Mucosa of rectum (tissue), 2 donors: ENCODE measurements at regions not wholly inside any gene's neighbourhood (a gene's known extent, or its start where the extent isn't known, plus 50 kb on each side); places are given as distances from the start of the nearest gene placed in this dataset.

Experiments used
- H3K27ac ChIP-seq, 2 donors: one replicate each; pipeline ENCODE4 v1.7.0; 2013; ENCODE audit warnings: inconsistent platforms in 2 of 2, low read depth in 2 of 2, low read length in 2 of 2
- H3K27me3 ChIP-seq, 2 donors: one replicate each; pipeline ENCODE4 v1.7.0; 2013; ENCODE audit warnings: low read length in 2 of 2; ENCODE audit not compliant: control insufficient read depth in 2 of 2, insufficient read depth in 2 of 2
- H3K36me3 ChIP-seq, 2 donors: one replicate each; pipeline ENCODE4 v1.7.0; 2013; ENCODE audit warnings: low read length in 2 of 2; ENCODE audit not compliant: control insufficient read depth in 2 of 2, insufficient read depth in 2 of 2
- H3K4me1 ChIP-seq, 2 donors: one replicate each; pipeline ENCODE4 v1.7.0; 2013; ENCODE audit warnings: low read length in 2 of 2, mild to moderate bottlenecking in 1 of 2; ENCODE audit not compliant: control insufficient read depth in 2 of 2, insufficient read depth in 2 of 2
- H3K4me3 ChIP-seq, 2 donors: one replicate each; pipeline ENCODE4 v1.7.0; 2013; ENCODE audit warnings: low read length in 2 of 2
- H3K9ac ChIP-seq, 2 donors: one replicate each; pipeline ENCODE4 v1.7.0; 2013; ENCODE audit warnings: low read length in 2 of 2, low read depth in 1 of 2, mild to moderate bottlenecking in 1 of 2
- H3K9me3 ChIP-seq, 2 donors: one replicate each; pipeline ENCODE4 v1.7.0; 2013; ENCODE audit warnings: low read length in 2 of 2; ENCODE audit not compliant: control insufficient read depth in 2 of 2
- donor health status: healthy.
- donor health status: Normal muscosa, but diverticular disease.

DNA sequence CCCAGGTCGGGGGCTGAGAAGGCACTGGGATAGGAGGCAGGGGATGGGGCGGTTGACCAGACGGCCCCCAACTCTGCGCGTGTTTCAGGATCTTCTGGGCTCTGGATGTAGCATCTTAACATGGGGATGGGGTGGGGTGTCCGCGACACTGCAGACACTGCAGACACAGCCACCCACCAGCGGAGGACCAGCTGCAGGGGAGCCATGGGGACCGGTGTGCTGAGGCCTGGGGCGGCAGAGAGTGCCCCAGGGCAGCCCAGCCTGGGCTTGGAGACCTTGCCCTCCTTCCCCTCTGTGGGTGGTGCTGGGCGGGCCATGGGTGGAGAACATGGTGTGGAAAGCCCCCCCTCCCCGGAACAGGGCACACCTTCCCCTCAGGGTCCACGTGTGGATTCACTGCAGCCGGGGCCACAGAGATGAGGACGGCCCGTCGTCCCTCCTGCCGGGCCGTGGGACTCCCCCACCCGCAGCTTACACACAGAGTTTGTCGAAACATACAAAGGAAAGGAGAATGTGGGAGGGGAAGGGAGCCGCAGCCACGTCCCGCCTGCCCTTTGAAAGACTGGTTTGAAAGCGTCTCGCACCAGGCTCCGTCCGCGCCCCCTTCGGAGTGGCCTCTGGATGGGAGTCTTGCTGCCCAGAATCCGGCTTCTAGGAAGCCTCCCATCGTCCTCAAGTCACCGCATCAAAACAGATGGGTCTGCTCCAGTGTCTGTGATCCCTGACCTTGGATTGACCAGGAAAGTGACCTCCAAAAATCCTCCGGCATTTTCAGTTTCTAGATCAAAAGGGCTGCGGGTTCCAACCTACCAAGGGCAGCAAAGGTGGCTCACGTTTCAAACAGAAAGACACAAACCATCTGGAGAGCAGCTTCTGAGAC, 91.5 kb upstream of the TCERG1L start:
- no peak overlapping the region for H3K4me3 ChIP-seq
- H3K36me3 ChIP-seq, result no peaks in the 10 kb centered on the region
- H3K27ac ChIP-seq, result no peak overlapping the region
- H3K9ac ChIP-seq, result no peak overlapping the region
- H3K9me3 ChIP-seq, result no peaks in the 10 kb centered on the region
- no peaks in the 10 kb centered on the region for H3K27me3 ChIP-seq
- no peaks in the 10 kb centered on the region for H3K4me1 ChIP-seq

GRCh38 chr10:131403936-131404335, 92.4 kb upstream of the TCERG1L start:
- Histone ChIP-seq H3K27ac (no peak overlapping the region), H3K4me3 (no peak overlapping the region), H3K4me1 (no peaks in the 10 kb centered on the region), H3K9ac (no peak overlapping the region), H3K9me3 (no peaks in the 10 kb centered on the region), H3K27me3 (no peaks in the 10 kb centered on the region), H3K36me3 (no peaks in the 10 kb centered on the region)

- Histone ChIP-seq H3K9ac (no peak overlapping the region), H3K36me3 (no peaks in the 10 kb centered on the region), H3K27me3 (no peaks in the 10 kb centered on the region), H3K9me3 (no peaks in the 10 kb centered on the region), H3K27ac (no peak overlapping the region), H3K4me3 (no peak overlapping the region), H3K4me1 (no peaks in the 10 kb centered on the region)
These were observed 93.4 kb upstream of the TCERG1L start for GRCh38 chr10:131404886-131405285.

GRCh38 chr10:131406676-131407392, 95.3 kb upstream of the TCERG1L start:
- no peaks in the 10 kb centered on the region for H3K27me3 ChIP-seq
- peaks cover 0 to 3% of the 10 kb centered on the region in 2 donors for H3K9me3 ChIP-seq
- no peaks in the 10 kb centered on the region for H3K36me3 ChIP-seq

DNA sequence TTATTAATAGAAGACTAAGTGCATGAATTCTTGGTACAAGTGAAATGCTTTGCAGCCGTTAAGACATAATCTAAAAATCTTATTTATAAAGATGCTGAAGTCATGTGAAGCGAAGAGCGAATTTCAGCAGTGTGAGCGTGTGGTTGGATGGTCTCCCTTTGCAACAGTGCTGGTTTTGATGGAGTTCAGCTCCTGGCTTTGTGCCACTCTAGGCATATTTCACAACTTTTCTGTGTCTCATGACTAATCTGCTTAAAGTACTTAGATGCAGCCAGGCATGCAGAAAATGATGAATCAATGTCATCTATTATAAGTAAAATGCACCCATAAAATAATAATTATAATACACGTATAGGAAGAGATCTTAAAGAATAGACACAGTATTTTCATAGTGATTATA, 107.2 kb upstream of the TCERG1L start:
- no peak overlapping the region for H3K4me3 ChIP-seq
- no peaks in the 10 kb centered on the region for H3K4me1 ChIP-seq
- no peak overlapping the region for H3K27ac ChIP-seq

More at GRCh38 chr10:131406676-131407392, 95.3 kb upstream of the TCERG1L start:
- Histone ChIP-seq H3K9ac (no peak overlapping the region), H3K4me3 (no peak overlapping the region), H3K27ac (no peak overlapping the region), H3K4me1 (no peaks in the 10 kb centered on the region)

DNA sequence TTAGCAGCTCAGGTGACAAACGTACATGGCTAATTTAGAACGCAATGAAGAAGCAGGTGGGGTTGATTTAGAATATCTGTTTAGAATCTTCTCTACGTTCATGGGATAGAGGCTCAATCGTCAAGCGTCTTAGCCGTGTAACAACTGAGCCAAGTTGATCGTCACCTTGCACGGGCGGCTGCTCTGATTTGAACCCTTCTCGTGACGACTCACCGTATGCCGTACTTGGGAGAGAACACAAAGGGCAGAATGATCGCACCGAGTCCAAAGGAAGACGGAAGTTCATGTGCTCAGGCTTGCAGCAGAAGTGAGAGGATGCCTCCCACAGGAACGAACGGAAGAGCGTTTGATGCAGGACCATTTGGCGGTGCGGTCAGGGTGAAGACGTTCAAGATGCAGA, 108.3 kb upstream of the TCERG1L start:
- Histone ChIP-seq H3K9me3 (peaks cover 6 to 7% of the 10 kb centered on the region in 2 donors), H3K4me3 (no peak overlapping the region), H3K27me3 (no peaks in the 10 kb centered on the region), H3K27ac (no peak overlapping the region), H3K9ac (no peak overlapping the region), H3K36me3 (no peaks in the 10 kb centered on the region), H3K4me1 (no peaks in the 10 kb centered on the region)

More for the DNA sequence above, 107.2 kb upstream of the TCERG1L start:
- no peak overlapping the region for H3K9ac ChIP-seq
- no peaks in the 10 kb centered on the region for H3K36me3 ChIP-seq
- no peaks in the 10 kb centered on the region for H3K27me3 ChIP-seq
- peaks cover 6 to 7% of the 10 kb centered on the region in 2 donors for H3K9me3 ChIP-seq

DNA sequence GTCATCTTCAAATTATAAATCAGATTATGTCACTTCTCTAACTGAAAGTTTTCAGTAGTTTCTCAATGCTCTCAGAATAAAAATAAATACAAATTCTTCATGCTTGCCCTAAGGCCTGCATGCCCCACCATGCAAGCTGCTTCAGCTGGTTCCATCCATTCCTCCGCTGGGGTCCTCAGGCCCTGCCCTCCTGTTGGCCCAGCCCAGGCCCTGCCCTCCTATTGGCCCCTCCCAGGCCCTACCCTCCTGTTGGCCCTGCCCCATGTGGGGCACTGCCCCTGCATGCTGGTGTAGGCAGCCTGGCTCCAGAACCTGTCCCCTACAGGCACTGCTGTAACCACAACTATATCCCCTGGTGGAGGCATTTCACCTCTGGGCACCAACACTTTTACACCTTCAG, 109.3 kb upstream of the TCERG1L start:
- H3K27me3 ChIP-seq, result no peaks in the 10 kb centered on the region
- H3K36me3 ChIP-seq, result no peaks in the 10 kb centered on the region
- H3K9me3 ChIP-seq, result peaks cover 6 to 7% of the 10 kb centered on the region in 2 donors
- no peak overlapping the region for H3K27ac ChIP-seq
- no peak overlapping the region for H3K9ac ChIP-seq
- H3K4me3 ChIP-seq, result no peak overlapping the region
- no peaks in the 10 kb centered on the region for H3K4me1 ChIP-seq

DNA sequence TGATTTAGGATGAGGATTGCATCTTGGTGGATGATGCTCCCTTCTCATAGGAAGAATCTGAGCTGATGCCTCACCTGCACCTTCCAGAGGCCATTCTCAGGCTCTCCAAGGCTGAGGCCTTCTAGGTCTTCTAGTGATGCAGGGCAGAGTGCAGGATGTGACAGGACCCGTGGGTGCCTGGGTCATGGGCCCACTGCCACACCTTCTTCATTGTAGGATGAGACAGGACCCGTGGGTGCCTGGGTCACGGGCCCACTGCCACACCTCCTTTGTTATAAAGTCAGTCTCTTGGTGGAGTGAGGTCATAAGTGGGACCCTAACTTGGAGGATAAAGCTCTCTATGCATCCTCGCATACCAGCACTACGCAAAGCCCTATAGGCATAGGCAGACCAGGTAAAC, 109.9 kb upstream of the TCERG1L start:
- Histone ChIP-seq H3K9me3 (peaks cover 6% of the 10 kb centered on the region in 2 donors), H3K9ac (no peak overlapping the region), H3K4me1 (no peaks in the 10 kb centered on the region), H3K27ac (no peak overlapping the region), H3K27me3 (no peaks in the 10 kb centered on the region), H3K4me3 (no peak overlapping the region), H3K36me3 (no peaks in the 10 kb centered on the region)

DNA sequence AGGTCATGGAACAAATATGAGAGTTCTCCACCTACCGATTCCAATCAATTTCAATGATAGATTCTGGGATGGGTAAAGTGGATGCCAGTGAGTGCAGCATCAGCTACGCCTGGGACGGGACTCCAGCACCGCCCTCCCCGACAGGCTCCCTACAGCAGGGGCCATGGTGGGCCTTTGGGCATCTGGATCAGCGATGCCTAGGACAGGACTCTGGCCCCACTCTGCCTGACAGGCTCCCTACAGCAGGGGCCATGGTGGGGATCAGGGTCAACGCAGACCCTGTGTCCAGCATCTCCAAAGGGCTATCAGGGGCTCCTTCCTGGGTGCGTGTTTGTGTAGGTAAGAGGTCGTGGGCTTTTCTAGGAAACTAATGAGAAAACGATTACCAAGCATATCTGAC, 111.2 kb upstream of the TCERG1L start:
- Histone ChIP-seq H3K9ac (no peak overlapping the region), H3K4me3 (no peak overlapping the region), H3K9me3 (no peaks in the 10 kb centered on the region), H3K36me3 (no peaks in the 10 kb centered on the region), H3K4me1 (no peaks in the 10 kb centered on the region), H3K27ac (no peak overlapping the region), H3K27me3 (no peaks in the 10 kb centered on the region)

GRCh38 chr10:131424053-131424452, 112.5 kb upstream of the TCERG1L start:
- H3K27me3 ChIP-seq, result no peaks in the 10 kb centered on the region
- no peaks in the 10 kb centered on the region for H3K36me3 ChIP-seq
- no peak overlapping the region for H3K27ac ChIP-seq
- no peaks in the 10 kb centered on the region for H3K4me1 ChIP-seq
- no peak overlapping the region for H3K9ac ChIP-seq
- H3K4me3 ChIP-seq, result no peak overlapping the region
- H3K9me3 ChIP-seq, result no peaks in the 10 kb centered on the region
